ENCODE measurements at regions not wholly inside any gene's neighbourhood (a gene's known extent, or its start where the extent isn't known, plus 50 kb on each side); places are given as distances from the start of the nearest gene placed in this dataset.

DNA sequence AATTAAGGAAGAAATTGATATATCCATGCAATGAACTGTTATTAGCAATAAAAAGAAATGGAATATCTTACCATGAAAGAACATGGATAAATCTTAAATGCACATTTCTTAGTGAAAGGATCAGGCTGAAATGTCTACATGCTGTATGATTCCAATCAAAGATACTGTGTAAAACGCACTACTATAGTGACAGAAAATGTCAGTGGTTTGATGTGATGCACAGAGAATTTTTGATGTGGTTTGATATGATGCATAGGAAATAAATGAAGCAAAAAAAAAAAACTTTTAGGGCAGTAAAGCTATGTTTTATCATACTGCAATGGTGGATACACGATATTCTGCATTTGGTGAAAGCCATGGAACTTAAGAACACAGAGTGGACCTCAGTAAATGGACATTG is 547.6 kb downstream of the GABRG1 start:
- no peak for TF ChIP-seq EZH2phosphoT487 (IDR thresholded peaks at IDR 0.05; ENCODE audit: borderline replicate concordance, low read length)
- TF ChIP-seq, protein P1, sequence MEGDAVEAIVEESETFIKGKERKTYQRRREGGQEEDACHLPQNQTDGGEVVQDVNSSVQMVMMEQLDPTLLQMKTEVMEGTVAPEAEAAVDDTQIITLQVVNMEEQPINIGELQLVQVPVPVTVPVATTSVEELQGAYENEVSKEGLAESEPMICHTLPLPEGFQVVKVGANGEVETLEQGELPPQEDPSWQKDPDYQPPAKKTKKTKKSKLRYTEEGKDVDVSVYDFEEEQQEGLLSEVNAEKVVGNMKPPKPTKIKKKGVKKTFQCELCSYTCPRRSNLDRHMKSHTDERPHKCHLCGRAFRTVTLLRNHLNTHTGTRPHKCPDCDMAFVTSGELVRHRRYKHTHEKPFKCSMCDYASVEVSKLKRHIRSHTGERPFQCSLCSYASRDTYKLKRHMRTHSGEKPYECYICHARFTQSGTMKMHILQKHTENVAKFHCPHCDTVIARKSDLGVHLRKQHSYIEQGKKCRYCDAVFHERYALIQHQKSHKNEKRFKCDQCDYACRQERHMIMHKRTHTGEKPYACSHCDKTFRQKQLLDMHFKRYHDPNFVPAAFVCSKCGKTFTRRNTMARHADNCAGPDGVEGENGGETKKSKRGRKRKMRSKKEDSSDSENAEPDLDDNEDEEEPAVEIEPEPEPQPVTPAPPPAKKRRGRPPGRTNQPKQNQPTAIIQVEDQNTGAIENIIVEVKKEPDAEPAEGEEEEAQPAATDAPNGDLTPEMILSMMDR (conservative IDR thresholded peaks at IDR 0.05; ENCODE audit: low read depth, low read length), result no peak
- no peak for TF ChIP-seq EZH2 (IDR thresholded peaks at IDR 0.05; ENCODE audit: low read length, unreplicated experiment)
